Testis (tissue), 2 donors: ENCODE measurements at regions not wholly inside any gene's neighbourhood (a gene's known extent, or its start where the extent isn't known, plus 50 kb on each side); places are given as distances from the start of the nearest gene placed in this dataset.

Source experiments
- DNase-seq: peaks from one replicate; pipeline ENCODE4 v3.0.0-alpha.2; 2019
- H3K27ac ChIP-seq, 2 donors: fragments of 200-600 bp; sonication (generic); one replicate each; pipeline ENCODE4 v1.5.1; 2019
- H3K27me3 ChIP-seq: fragments of 200-600 bp; sonication (generic); one replicate; pipeline ENCODE4 v1.5.1; 2019
- H3K36me3 ChIP-seq: fragments of 200-600 bp; sonication (generic); one replicate; pipeline ENCODE4 v1.5.1; 2017; ENCODE audit warnings: low read depth; ENCODE audit errors: missing control alignments
- H3K4me1 ChIP-seq: fragments of 200-600 bp; sonication (generic); one replicate; pipeline ENCODE4 v1.5.1; 2019
- H3K4me3 ChIP-seq, 2 donors: fragments of 200-600 bp; sonication (generic); one replicate each; pipeline ENCODE4 v1.5.1; 2017 to 2019
- H3K9me3 ChIP-seq: fragments of 200-600 bp; sonication (generic); one replicate; pipeline ENCODE4 v1.5.1; 2017
- CTCF ChIP-seq, 3 experiments: fragments of 450-650 bp in 2 of 3; fragments of 200-600 bp in 1 of 3; sonication (generic) in 1 of 3; IDR thresholded peaks; one replicate each; pipeline ENCODE4 v1.5.1; 2016 to 2019; ENCODE audit warnings: antibody characterized with exemption in 3 of 3, mild to moderate bottlenecking in 2 of 3, moderate library complexity in 1 of 3
- POLR2A ChIP-seq: fragments of 450-650 bp; IDR thresholded peaks from one replicate; pipeline ENCODE4 v1.6.1; 2017; ENCODE audit warnings: antibody characterized with exemption, mild to moderate bottlenecking, moderate library complexity
- WGBS, 2 donors: methylation state at CpG; one replicate each; pipeline ENCODE4 v1.1.5; 2018; 5-methylcytosine and 5-hydroxymethylcytosine counted together
- intact Hi-C: fragments of 100-400 bp; cut with DNase I; formaldehyde crosslinking; loops from one replicate; pipeline ENCODE4 v1.15.1; 2023; ENCODE audit warnings: low total_unique reads

GRCh38 chr14:84998216-84998615 lies 531.7 kb upstream of the FLRT2 start:
- DNase-seq, result no peak
- no peak overlapping the region for H3K4me3 ChIP-seq
- intact Hi-C loops, result no loop called here
- TF ChIP-seq POLR2A (no peak), CTCF (IDR thresholded peaks at IDR 0.05) (no peak)
- H3K4me1 ChIP-seq, result no peaks in the 10 kb centered on the region
- no peaks in the 10 kb centered on the region for H3K36me3 ChIP-seq
- H3K27ac ChIP-seq, result no peak overlapping the region
- no peaks in the 10 kb centered on the region for H3K9me3 ChIP-seq
- no peaks in the 10 kb centered on the region for H3K27me3 ChIP-seq

GRCh38 chr14:85002846-85003245 lies 527.1 kb upstream of the FLRT2 start:
- H3K27ac ChIP-seq, result no peak overlapping the region

GRCh38 chr14:85003805-85004204 lies 526.1 kb upstream of the FLRT2 start:
- H3K27me3 ChIP-seq, result no peaks in the 10 kb centered on the region
- no peak for DNase-seq

More at GRCh38 chr14:85002846-85003245, 527.1 kb upstream of the FLRT2 start:
- Histone ChIP-seq H3K36me3 (no peaks in the 10 kb centered on the region), H3K4me1 (no peaks in the 10 kb centered on the region), H3K4me3 (no peak overlapping the region), H3K9me3 (no peaks in the 10 kb centered on the region), H3K27me3 (no peaks in the 10 kb centered on the region)
- 37 to 50% methylated on average over 1 of the region's 1 CpG for WGBS, 2 donors
- DNase-seq, result no peak
- intact Hi-C loops, result no loop called here
- TF ChIP-seq POLR2A (no peak), CTCF (IDR thresholded peaks at IDR 0.05) (no peak)

GRCh38 chr14:85009506-85009905 lies 520.4 kb upstream of the FLRT2 start:
- TF ChIP-seq POLR2A (no peak), CTCF (IDR thresholded peaks at IDR 0.05) (no peak)
- Histone ChIP-seq H3K4me1 (no peaks in the 10 kb centered on the region), H3K27ac (no peak overlapping the region), H3K36me3 (no peaks in the 10 kb centered on the region), H3K4me3 (no peak overlapping the region), H3K9me3 (no peaks in the 10 kb centered on the region), H3K27me3 (no peaks in the 10 kb centered on the region)
- 96% methylated on average over 7 of the region's 7 CpGs for WGBS, 2 donors
- no peak for DNase-seq
- intact Hi-C loops, result no loop called here

More at GRCh38 chr14:85003805-85004204, 526.1 kb upstream of the FLRT2 start:
- Histone ChIP-seq H3K4me1 (no peaks in the 10 kb centered on the region), H3K36me3 (no peaks in the 10 kb centered on the region), H3K9me3 (no peaks in the 10 kb centered on the region), H3K27ac (no peak overlapping the region), H3K4me3 (no peak overlapping the region)
- intact Hi-C loops, result no loop called here
- TF ChIP-seq CTCF (IDR thresholded peaks at IDR 0.05) (no peak), POLR2A (no peak)

GRCh38 chr14:85010186-85010585 lies 519.8 kb upstream of the FLRT2 start:
- Histone ChIP-seq H3K36me3 (no peaks in the 10 kb centered on the region), H3K27me3 (no peaks in the 10 kb centered on the region), H3K9me3 (no peaks in the 10 kb centered on the region), H3K4me3 (no peak overlapping the region), H3K27ac (no peak overlapping the region), H3K4me1 (no peaks in the 10 kb centered on the region)
- no peak for TF ChIP-seq POLR2A
- no peak for TF ChIP-seq CTCF (IDR thresholded peaks at IDR 0.05)
- WGBS, 2 donors, result 92 to 100% methylated on average over 1 of the region's 1 CpG
- intact Hi-C loops, result no loop called here
- DNase-seq, result no peak
